K562 (cell line): ENCODE measurements at regions not wholly inside any gene's neighbourhood (a gene's known extent, or its start where the extent isn't known, plus 50 kb on each side); places are given as distances from the start of the nearest gene placed in this dataset.
"Not testable (repeated sequence)": the region's sequence is repeated elsewhere in the genome, so short reads cannot be mapped to it uniquely, and the experiment has no call there.

Experiments used
- ATAC-seq: fragments of 200-7000 bp; cut with Tn5 transposase; 3 replicates; pipeline ENCODE4 v1.9.1; 2020; ENCODE audit warnings: moderate library complexity
- BruUV-seq: library from RNA; stranded (reverse); fragments of 400-500 nt; replicated peaks from 2 replicates; lab custom pipeline; 2021; lab: Mats Ljungman, UMichigan
- CTCF ChIA-PET: fragments of 300-600 bp; formaldehyde crosslinking; extraction: SDS; loops from one replicate; lab custom pipeline; 2021; ENCODE audit warnings: low intra/inter-chr PET ratio; lab: Yijun Ruan, JAX
- POLR2A ChIA-PET: fragments of 300-600, 350-650 bp; sonication (Branson Sonifier 250); formaldehyde crosslinking; extraction: SDS; loops from one replicate; lab custom pipeline; 2021; ENCODE audit warnings: antibody characterized with exemption, inconsistent platforms; lab: Yijun Ruan, JAX
- DNase-seq, 4 experiments: peaks; one replicate each; pipeline versions ENCODE4 v3.0.0 to v3.0.0-alpha.2; 2011 to 2018; ENCODE audit warnings: low spot score in 3 of 4, mixed read lengths in 3 of 4; ENCODE audit errors: extremely low read depth in 1 of 4
- FAIRE-seq: peaks from 2 replicates; lab custom pipeline; 2011; peaks lifted over from hg19 to GRCh38; lab: Jason Lieb, UNC
- H2AFZ ChIP-seq: 2 replicates; pipeline ENCODE4 v1.6.0; 2011; ENCODE audit warnings: low read depth, low read length, control low read depth, inconsistent platforms
- H3K27ac ChIP-seq: fragments of 200-600 bp; 3 replicates; pipeline ENCODE4 v1.8.0; 2011; ENCODE audit warnings: low read depth, mild to moderate bottlenecking, control low read depth, inconsistent platforms, low read length, moderate library complexity, mixed read lengths; ENCODE audit errors: extremely low read depth
- H3K27me3 ChIP-seq, 2 experiments: fragments of 300-600 bp in 1 of 2; 2 replicates in 1 of 2; 3 replicates in 1 of 2; pipeline versions ENCODE4 v1.6.0 to v1.8.0; 2011; ENCODE audit warnings: inconsistent platforms in 2 of 2, low read length in 2 of 2, mild to moderate bottlenecking in 1 of 2, mixed read lengths in 1 of 2, moderate library complexity in 1 of 2; ENCODE audit not compliant: control insufficient read depth in 2 of 2, insufficient read depth in 2 of 2
- H3K36me3 ChIP-seq: fragments of 300-600 bp; 3 replicates; pipeline ENCODE4 v1.8.0; 2011; ENCODE audit warnings: mild to moderate bottlenecking, low read length, inconsistent platforms; ENCODE audit not compliant: control insufficient read depth, insufficient read depth
- H3K4me1 ChIP-seq, 2 experiments: fragments of 200-600 bp in 1 of 2; replicated peaks in 1 of 2; 2 replicates in 1 of 2; 3 replicates in 1 of 2; pipeline versions ENCODE4 v1.5.1 to v1.8.0; 2011; ENCODE audit warnings: inconsistent platforms in 2 of 2, low read length in 2 of 2, mild to moderate bottlenecking in 1 of 2, mixed read lengths in 1 of 2, moderate library complexity in 1 of 2; ENCODE audit not compliant: control insufficient read depth in 2 of 2, insufficient read depth in 2 of 2
- H3K4me2 ChIP-seq: 2 replicates; pipeline ENCODE4 v1.6.1; 2011; ENCODE audit warnings: low read length, control low read depth, inconsistent platforms, mixed read lengths; ENCODE audit not compliant: insufficient read depth
- H3K4me3 ChIP-seq: fragments of 200-600 bp; sonication (generic), shearing (Covaris generic); 2 replicates; pipeline ENCODE4 v1.5.1; 2016; ENCODE audit warnings: control low read depth, inconsistent platforms
- H3K79me2 ChIP-seq: fragments of 200-600 bp; 3 replicates; pipeline ENCODE4 v1.8.0; 2011; ENCODE audit warnings: low read length, inconsistent platforms; ENCODE audit not compliant: control insufficient read depth, insufficient read depth
- H3K9ac ChIP-seq, 2 experiments: 2 replicates each; pipeline versions ENCODE4 v1.6.0 to v1.6.1; 2011; ENCODE audit warnings: low read depth in 2 of 2, low read length in 2 of 2, control low read depth in 1 of 2, inconsistent platforms in 1 of 2, mild to moderate bottlenecking in 1 of 2, mixed read lengths in 1 of 2; ENCODE audit not compliant: insufficient read depth in 1 of 2
- H3K9me1 ChIP-seq: one replicate; pipeline ENCODE4 v1.6.0; 2011; ENCODE audit warnings: inconsistent platforms, mild to moderate bottlenecking, low read length, moderate library complexity; ENCODE audit not compliant: control insufficient read depth, insufficient read depth
- H3K9me3 ChIP-seq: replicated peaks from 2 replicates; pipeline ENCODE4 v1.5.1; 2011; ENCODE audit warnings: low read depth, low read length, inconsistent platforms; ENCODE audit not compliant: control insufficient read depth, insufficient read depth
- H4K20me1 ChIP-seq: replicated peaks from 2 replicates; pipeline ENCODE4 v1.6.1; 2011; ENCODE audit warnings: low read length, inconsistent platforms, mixed read lengths; ENCODE audit not compliant: control insufficient read depth, insufficient read depth
- ARID3A ChIP-seq: IDR thresholded peaks from 2 replicates; pipeline ENCODE4 v1.6.1; 2012; ENCODE audit warnings: low read depth, low read length, improper control_type of control experiment, borderline replicate concordance
- E2F4 ChIP-seq: sonication (generic); formaldehyde crosslinking; IDR thresholded peaks from 2 replicates; pipeline ENCODE4 v1.8.0; 2022; ENCODE audit warnings: mild to moderate bottlenecking, low read depth, missing genetic modification reagents
- ESRRA ChIP-seq: fragments of 450-650 bp; IDR thresholded peaks from 2 replicates; pipeline ENCODE4 v1.6.1; 2014; ENCODE audit warnings: low read depth, mild to moderate bottlenecking, moderate library complexity, borderline replicate concordance
- EZH2 ChIP-seq: IDR thresholded peaks from 2 replicates; pipeline ENCODE4 v1.6.1; 2012; ENCODE audit warnings: low read depth, mild to moderate bottlenecking, inconsistent platforms, low read length, borderline replicate concordance
- MCM2 ChIP-seq: fragments of 450-650 bp; IDR thresholded peaks from 2 replicates; pipeline ENCODE4 v1.6.1; 2017; ENCODE audit warnings: low read depth, mild to moderate bottlenecking
- ZNF146 ChIP-seq: IDR thresholded peaks from one replicate; pipeline ENCODE4 v1.6.1; 2018; ENCODE audit warnings: missing compliant biosample characterization; ENCODE audit not compliant: unreplicated experiment
- ZNF175 ChIP-seq: fragments of 200-800 bp; sonication (Bioruptor generic); IDR thresholded peaks from 2 replicates; pipeline ENCODE4 v1.6.1; 2016; ENCODE audit warnings: low read depth, mild to moderate bottlenecking, missing genetic modification characterization, missing compliant biosample characterization
- WGBS: fragments of 100-300 bp; shearing (Covaris generic); methylation state at CpG from one replicate; pipeline ENCODE4 v1.1.6; 2016; ENCODE audit warnings: low coverage, mixed read lengths; ENCODE audit not compliant: insufficient coverage; ENCODE audit errors: missing lambda C conversion rate; 5-methylcytosine and 5-hydroxymethylcytosine counted together
- in situ Hi-C: fragments of 300-500 bp; cut with MboI; formaldehyde crosslinking; loops from 4 replicates; pipeline ENCODE4 v1.15.0; 2018; ENCODE audit warnings: inconsistent platforms, mixed read lengths
- intact Hi-C: fragments of 100-400 bp; cut with micrococcal nuclease; formaldehyde crosslinking; loops from 2 replicates; pipeline ENCODE4 v1.14.2; 2022

- H3K9ac ChIP-seq, in situ Hi-C loops, ATAC-seq, BruUV-seq, H3K36me3 ChIP-seq, H3K27ac ChIP-seq, H3K27me3 ChIP-seq, H3K79me2 ChIP-seq, POLR2A ChIA-PET, H3K4me1 ChIP-seq, intact Hi-C loops, DNase-seq, CTCF ChIA-PET, FAIRE-seq, H2AFZ ChIP-seq, H3K4me2 ChIP-seq, H4K20me1 ChIP-seq, H3K9me3 ChIP-seq, H3K9me1 ChIP-seq, H3K4me3 ChIP-seq: not testable (repeated sequence)
- 0% methylated on average over 9 of the region's 14 CpGs for WGBS
These were observed 347.7 kb upstream of the TMEFF2 start for GRCh38 chr2:192542148-192543066.

GRCh38 chr2:192539306-192539705 is 344.6 kb upstream of the TMEFF2 start:
- Histone ChIP-seq H3K27ac (no peak overlapping the region), H3K79me2 (no peaks in the 10 kb centered on the region), H3K4me1 (no peaks in the 10 kb centered on the region), H3K27me3 (no peaks in the 10 kb centered on the region), H3K9me1 (no peaks in the 10 kb centered on the region), H3K4me2 (no peak overlapping the region), H3K36me3 (no peaks in the 10 kb centered on the region), H3K9me3 (no peaks in the 10 kb centered on the region), H2AFZ (no peak overlapping the region), H3K4me3 (no peak overlapping the region), H3K9ac (no peak overlapping the region), H4K20me1 (no peaks in the 10 kb centered on the region)
- ChIA-PET CTCF (no interaction called here), POLR2A (no interaction called here)
- no TSS peak for BruUV-seq
- DNase-seq = no peak
- FAIRE-seq = no peak
- no peak for ATAC-seq
- 0% methylated on average over 5 of the region's 5 CpGs for WGBS
- in situ Hi-C loops (no loop called here), intact Hi-C loops (no loop called here)
- TF ChIP-seq ZNF146 (CRISPR knock-in tag) (no peak), ARID3A (no peak), ESRRA (no peak), E2F4 (CRISPR knock-in tag) (no peak), MCM2 (no peak), ZNF175 (CRISPR knock-in tag) (no peak), EZH2 (no peak)
